OCI-LY7 (cell line): ENCODE measurements at regions not wholly inside any gene's neighbourhood (a gene's known extent, or its start where the extent isn't known, plus 50 kb on each side); places are given as distances from the start of the nearest gene placed in this dataset.

Experiments
- BruUV-seq: library from RNA; stranded (reverse); fragments of 400-500 nt; replicated peaks from 2 replicates; lab custom pipeline; 2021; lab: Mats Ljungman, UMichigan
- CTCF ChIA-PET: fragments of 300-600 bp; sonication (Branson Sonifier 250); formaldehyde crosslinking; loops from one replicate; lab custom pipeline; 2022; ENCODE audit warnings: antibody characterized with exemption; ENCODE audit not compliant: unreplicated experiment; lab: Charles Lee
- POLR2A ChIA-PET: fragments of 300-600 bp; sonication (Branson Sonifier 250); formaldehyde crosslinking; loops from one replicate; lab custom pipeline; 2022; ENCODE audit warnings: antibody characterized with exemption; lab: Charles Lee
- DNase-seq: peaks from one replicate; pipeline ENCODE4 v3.0.0-alpha.2; 2015; ENCODE audit warnings: low spot score
- H2AFZ ChIP-seq: fragments of 200-600 bp; sonication (generic), shearing (Covaris generic); 2 replicates; pipeline ENCODE4 v1.6.1; 2014; ENCODE audit warnings: mild to moderate bottlenecking, antibody characterized with exemption, low read length, moderate library complexity
- H3K27ac ChIP-seq: fragments of 200-600 bp; sonication (generic); 2 replicates; pipeline ENCODE4 v1.5.1; 2014; ENCODE audit warnings: mixed run types, low read depth, mild to moderate bottlenecking, moderate library complexity, low read length, inconsistent platforms; ENCODE audit not compliant: poor library complexity, severe bottlenecking
- H3K36me3 ChIP-seq: fragments of 200-600 bp; sonication (generic); 2 replicates; pipeline ENCODE4 v1.6.1; 2014; ENCODE audit warnings: mild to moderate bottlenecking, antibody characterized with exemption, low read length, moderate library complexity, mixed read lengths; ENCODE audit not compliant: insufficient read depth
- H3K4me1 ChIP-seq: fragments of 200-600 bp; sonication (generic); 2 replicates; pipeline ENCODE4 v1.5.1; 2014; ENCODE audit warnings: mild to moderate bottlenecking, low read length; ENCODE audit not compliant: insufficient read depth, poor library complexity, severe bottlenecking
- H3K4me2 ChIP-seq: fragments of 200-600 bp; sonication (generic); 2 replicates; pipeline ENCODE4 v1.6.1; 2014; ENCODE audit warnings: mild to moderate bottlenecking, low read length
- H3K4me3 ChIP-seq: fragments of 200-600 bp; sonication (generic); 2 replicates; pipeline ENCODE4 v1.5.1; 2014; ENCODE audit warnings: mild to moderate bottlenecking, low read depth, low read length; ENCODE audit not compliant: poor library complexity, severe bottlenecking
- H3K79me2 ChIP-seq: fragments of 200-600 bp; sonication (generic); 2 replicates; pipeline ENCODE4 v1.6.1; 2016; ENCODE audit warnings: low read depth, mild to moderate bottlenecking, low read length, moderate library complexity, mixed read lengths; ENCODE audit not compliant: insufficient read depth
- H3K9me2 ChIP-seq: fragments of 200-600 bp; sonication (generic); 2 replicates; pipeline ENCODE4 v1.6.1; 2016; ENCODE audit warnings: mild to moderate bottlenecking, low read length, mixed read lengths; ENCODE audit not compliant: insufficient read depth
- H3K9me3 ChIP-seq: fragments of 200-600 bp; sonication (generic); 2 replicates; pipeline ENCODE4 v1.6.1; 2014; ENCODE audit warnings: mild to moderate bottlenecking, mixed run types, low read length, mixed read lengths
- H4K20me1 ChIP-seq: fragments of 200-600 bp; sonication (generic); 2 replicates; pipeline ENCODE4 v1.6.1; 2014; ENCODE audit warnings: mild to moderate bottlenecking, antibody characterized with exemption, low read length, moderate library complexity, mixed read lengths; ENCODE audit not compliant: insufficient read depth
- EZH2phosphoT487 ChIP-seq: fragments of 200-600 bp; sonication (generic); IDR thresholded peaks from 2 replicates; pipeline ENCODE4 v1.6.1; 2018; ENCODE audit warnings: low read depth, borderline replicate concordance, mild to moderate bottlenecking, mixed run types, antibody characterized with exemption, low read length, moderate library complexity, mixed read lengths
- intact Hi-C: fragments of 100-400 bp; cut with micrococcal nuclease; formaldehyde crosslinking; loops from one replicate; pipeline ENCODE4 v1.10.0; 2022; ENCODE audit not compliant: unreplicated experiment
- TF ChIP-seq, protein P1 (sequence below): fragments of 200-600 bp; sonication (generic); conservative IDR thresholded peaks from 2 replicates; pipeline ENCODE4 v1.5.1; 2014; ENCODE audit warnings: mild to moderate bottlenecking, antibody characterized with exemption, low read length, moderate library complexity, mixed read lengths

DNA sequence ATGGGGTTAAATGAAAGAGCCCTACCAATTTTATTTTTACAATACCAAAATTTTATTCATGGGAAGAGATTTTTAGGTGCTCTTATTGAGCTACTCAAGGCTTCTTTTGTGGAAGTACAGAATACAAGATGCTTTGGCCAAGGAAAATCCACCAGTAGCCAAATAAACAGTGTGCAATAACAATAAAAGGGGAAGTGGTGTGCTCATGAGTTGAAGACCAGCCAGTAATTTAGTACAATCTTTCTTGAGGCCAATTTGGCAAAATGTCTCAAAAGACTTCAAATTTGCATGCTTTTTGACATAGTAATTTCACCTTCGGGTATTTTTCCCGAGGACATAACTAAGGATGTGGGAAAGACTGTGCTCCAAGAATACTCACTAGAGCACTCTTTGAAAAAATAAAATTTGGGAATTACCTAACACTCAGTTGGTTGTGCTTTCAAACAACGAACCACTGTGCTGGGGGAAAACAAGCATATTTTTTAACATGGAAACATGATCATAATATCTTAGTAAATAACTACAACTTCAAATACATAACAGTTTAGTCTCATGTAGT lies 294.0 kb downstream of the DIPK2A start:
- Histone ChIP-seq H3K4me2 (no peak overlapping the region), H3K79me2 (no peaks in the 10 kb centered on the region), H3K4me1 (no peaks in the 10 kb centered on the region), H2AFZ (no peak overlapping the region), H3K4me3 (no peak overlapping the region), H3K36me3 (no peaks in the 10 kb centered on the region), H3K27ac (no peak overlapping the region), H4K20me1 (no peaks in the 10 kb centered on the region), H3K9me2 (no peaks in the 10 kb centered on the region), H3K9me3 (no peaks in the 10 kb centered on the region)
- POLR2A ChIA-PET = no interaction called here
- no peak for DNase-seq
- CTCF ChIA-PET = no interaction called here
- intact Hi-C loops = no loop called here
- TF ChIP-seq, protein P1, sequence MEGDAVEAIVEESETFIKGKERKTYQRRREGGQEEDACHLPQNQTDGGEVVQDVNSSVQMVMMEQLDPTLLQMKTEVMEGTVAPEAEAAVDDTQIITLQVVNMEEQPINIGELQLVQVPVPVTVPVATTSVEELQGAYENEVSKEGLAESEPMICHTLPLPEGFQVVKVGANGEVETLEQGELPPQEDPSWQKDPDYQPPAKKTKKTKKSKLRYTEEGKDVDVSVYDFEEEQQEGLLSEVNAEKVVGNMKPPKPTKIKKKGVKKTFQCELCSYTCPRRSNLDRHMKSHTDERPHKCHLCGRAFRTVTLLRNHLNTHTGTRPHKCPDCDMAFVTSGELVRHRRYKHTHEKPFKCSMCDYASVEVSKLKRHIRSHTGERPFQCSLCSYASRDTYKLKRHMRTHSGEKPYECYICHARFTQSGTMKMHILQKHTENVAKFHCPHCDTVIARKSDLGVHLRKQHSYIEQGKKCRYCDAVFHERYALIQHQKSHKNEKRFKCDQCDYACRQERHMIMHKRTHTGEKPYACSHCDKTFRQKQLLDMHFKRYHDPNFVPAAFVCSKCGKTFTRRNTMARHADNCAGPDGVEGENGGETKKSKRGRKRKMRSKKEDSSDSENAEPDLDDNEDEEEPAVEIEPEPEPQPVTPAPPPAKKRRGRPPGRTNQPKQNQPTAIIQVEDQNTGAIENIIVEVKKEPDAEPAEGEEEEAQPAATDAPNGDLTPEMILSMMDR = no peak
- no peak for TF ChIP-seq EZH2phosphoT487
- BruUV-seq = no TSS peak

DNA sequence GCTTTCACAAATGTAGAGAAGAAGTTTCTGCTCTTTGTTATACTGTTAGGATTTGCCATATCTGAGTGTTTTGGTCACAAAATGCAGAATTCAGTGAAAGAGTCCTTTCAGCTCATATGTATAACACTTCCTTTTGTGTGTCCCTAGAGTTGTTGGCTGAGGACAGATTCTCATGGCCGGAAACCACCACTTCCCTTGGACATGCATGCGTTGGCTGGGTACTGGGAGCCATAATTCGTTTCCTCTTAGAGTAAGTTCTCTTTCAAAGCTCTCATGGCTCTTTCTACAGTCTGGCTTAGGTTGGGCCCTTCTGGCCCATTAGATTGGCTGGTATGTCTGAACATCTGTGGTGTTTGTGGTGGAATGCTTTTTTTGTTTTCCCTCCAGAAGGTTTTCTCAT lies 298.5 kb downstream of the DIPK2A start:
- Histone ChIP-seq H3K4me2 (no peak overlapping the region), H2AFZ (no peak overlapping the region), H3K27ac (no peak overlapping the region), H3K9me2 (no peaks in the 10 kb centered on the region), H4K20me1 (no peaks in the 10 kb centered on the region), H3K4me3 (no peak overlapping the region), H3K9me3 (no peaks in the 10 kb centered on the region), H3K79me2 (no peaks in the 10 kb centered on the region), H3K4me1 (no peaks in the 10 kb centered on the region), H3K36me3 (no peaks in the 10 kb centered on the region)
- intact Hi-C loops = no loop called here
- BruUV-seq = no TSS peak
- ChIA-PET CTCF (no interaction called here), POLR2A (no interaction called here)
- no peak for DNase-seq
- TF ChIP-seq, protein P1 = no peak
- TF ChIP-seq EZH2phosphoT487 = no peak

DNA sequence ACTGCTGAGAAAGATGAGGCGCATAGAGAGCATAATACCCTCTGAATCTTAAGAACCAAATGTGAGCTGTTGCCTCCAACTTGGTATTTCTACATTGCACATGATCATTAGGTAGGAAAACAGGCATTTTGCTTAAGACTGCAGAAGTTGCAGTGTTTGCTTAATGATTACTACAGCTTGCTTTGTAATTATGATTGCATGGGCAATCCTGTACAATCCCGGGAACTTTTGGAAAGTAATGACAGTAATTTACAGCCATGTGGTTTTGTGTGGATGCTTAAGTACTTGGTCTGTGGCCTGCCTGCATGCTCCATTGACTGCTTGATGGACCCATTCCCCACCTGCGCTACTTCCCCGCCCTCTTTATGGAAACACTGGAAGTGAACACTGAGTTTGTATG lies 301.1 kb downstream of the DIPK2A start:
- POLR2A ChIA-PET = interaction anchor here (1.2 to 1.5 kb wide), 2 partner anchors 12 to 17 kb away, joined by 3 to 5 read pairs; no protein-coding TSS in a partner anchor
- intact Hi-C loops = no loop called here
- CTCF ChIA-PET = no interaction called here
- no peak overlapping the region for H2AFZ ChIP-seq
- H3K9me2 ChIP-seq = no peaks in the 10 kb centered on the region
- no peaks in the 10 kb centered on the region for H3K9me3 ChIP-seq
- no peak overlapping the region for H3K4me2 ChIP-seq
- no peaks in the 10 kb centered on the region for H3K79me2 ChIP-seq
- DNase-seq = no peak
- TF ChIP-seq, protein P1 = no peak
- TF ChIP-seq EZH2phosphoT487 = no peak
- no peaks in the 10 kb centered on the region for H4K20me1 ChIP-seq
- no peak overlapping the region for H3K4me3 ChIP-seq
- no TSS peak for BruUV-seq
- no peaks in the 10 kb centered on the region for H3K36me3 ChIP-seq
- H3K4me1 ChIP-seq = no peaks in the 10 kb centered on the region
- no peak overlapping the region for H3K27ac ChIP-seq
